HG02678 (cell line): ENCODE measurements at regions not wholly inside any gene's neighbourhood (a gene's known extent, or its start where the extent isn't known, plus 50 kb on each side); places are given as distances from the start of the nearest gene placed in this dataset.

Source experiments
- ATAC-seq: cut with Tn5 transposase; IDR thresholded peaks from one replicate; pipeline ENCODE4 v1.9.1; 2021; ENCODE audit warnings: mild to moderate bottlenecking, moderate library complexity; ENCODE audit not compliant: unreplicated experiment

DNA sequence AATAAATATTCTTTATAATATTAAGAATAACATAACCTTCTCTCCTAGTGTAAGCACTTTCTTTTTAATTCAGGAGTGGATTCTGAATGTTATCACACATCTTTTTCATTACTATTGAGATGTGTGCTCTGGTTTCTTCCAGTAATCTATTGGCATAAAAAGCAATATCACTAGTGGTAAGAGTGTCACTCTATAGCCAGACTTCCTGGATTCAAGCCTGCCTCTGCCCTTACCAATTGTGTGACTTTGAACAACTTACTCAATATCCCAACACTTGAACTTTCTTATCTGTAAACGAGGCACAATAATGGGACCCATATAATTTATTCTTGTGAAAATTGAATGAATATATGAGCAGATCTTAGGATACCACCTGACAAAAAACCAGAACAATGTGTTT lies 71.0 kb downstream of the SEM1 start:
- no peak for ATAC-seq

DNA sequence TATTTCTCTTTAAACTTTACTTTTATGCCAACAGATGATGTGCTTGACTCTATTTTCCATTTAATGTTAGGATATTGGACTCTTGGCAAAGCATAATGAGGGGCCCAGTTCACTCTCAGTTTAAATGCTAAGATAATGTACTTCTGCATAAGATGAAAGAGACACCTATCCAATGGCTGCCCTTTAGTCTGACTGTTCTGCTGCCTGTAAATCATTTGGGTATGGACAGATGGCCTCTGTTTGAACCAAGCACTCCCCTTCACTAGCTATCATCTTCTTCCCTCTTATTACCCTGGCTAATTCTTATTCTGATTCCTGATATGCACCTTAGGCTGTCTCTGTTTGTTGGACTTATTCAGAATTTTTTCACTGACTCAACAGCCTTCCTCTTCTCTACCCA lies 72.1 kb downstream of the SEM1 start:
- ATAC-seq, result no peak

DNA sequence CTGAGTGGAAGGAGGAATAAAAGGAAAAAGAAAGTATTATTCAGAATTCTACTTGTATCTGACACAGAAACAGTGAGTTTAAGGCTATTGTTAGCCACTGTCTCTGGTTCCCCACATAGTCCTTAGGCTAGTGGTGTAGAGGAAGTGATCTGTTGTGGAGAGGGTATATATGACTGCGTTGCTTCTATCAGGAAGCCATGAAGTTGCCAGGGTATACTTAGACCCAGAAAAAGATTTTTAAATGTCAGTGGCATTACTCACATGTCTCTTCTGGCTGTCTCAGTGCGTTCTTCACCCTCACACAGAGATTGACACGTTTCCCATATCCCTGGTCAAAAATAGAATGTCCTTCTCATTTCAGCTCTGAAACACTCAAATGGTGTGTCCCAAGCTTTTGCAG lies 72.7 kb downstream of the SEM1 start:
- no peak for ATAC-seq

DNA sequence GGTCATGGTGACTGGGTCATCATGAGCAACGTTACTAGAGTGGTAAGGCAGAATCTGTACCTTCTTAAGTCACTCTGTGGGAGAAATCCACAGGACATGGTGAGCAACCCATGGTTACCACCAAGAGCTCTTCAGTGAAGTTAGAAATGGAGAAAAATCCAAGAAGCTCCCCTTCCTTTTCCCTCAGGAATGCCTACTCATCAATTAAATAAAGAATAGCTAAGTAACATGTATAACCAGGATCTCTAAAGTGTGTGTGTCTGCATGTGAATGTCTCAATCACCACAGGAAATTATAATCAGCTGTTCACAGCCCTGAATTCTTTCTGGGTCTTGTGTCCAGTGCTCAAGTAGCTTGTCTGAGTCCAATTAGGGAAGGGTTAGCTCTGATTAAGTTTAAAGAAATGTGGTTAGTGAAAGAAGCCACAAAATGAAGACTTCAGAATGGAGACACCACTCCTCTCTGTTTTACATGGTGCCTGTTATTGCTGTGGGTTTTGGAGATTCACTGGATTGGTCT lies 73.2 kb downstream of the SEM1 start:
- no peak for ATAC-seq

DNA sequence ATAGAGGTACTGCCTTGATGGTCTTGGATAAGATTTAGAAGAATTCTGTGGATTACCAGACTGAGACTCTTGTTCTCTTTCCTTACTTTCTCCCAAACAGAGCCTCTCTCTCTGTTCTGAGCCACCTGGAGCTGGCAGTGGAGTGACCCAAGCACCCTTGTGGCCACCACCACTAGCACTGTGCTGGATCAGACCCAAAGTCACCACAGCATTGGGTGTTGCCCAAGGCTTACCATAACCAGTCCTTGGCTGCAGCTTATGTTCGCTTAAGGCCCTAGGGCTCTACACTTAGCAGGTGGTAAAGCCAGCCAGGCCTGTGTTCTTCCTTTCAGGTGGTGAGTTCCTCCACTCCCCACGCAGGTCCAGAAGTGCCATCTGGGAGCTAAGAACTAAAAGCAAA lies 79.8 kb downstream of the SEM1 start:
- no peak for ATAC-seq

DNA sequence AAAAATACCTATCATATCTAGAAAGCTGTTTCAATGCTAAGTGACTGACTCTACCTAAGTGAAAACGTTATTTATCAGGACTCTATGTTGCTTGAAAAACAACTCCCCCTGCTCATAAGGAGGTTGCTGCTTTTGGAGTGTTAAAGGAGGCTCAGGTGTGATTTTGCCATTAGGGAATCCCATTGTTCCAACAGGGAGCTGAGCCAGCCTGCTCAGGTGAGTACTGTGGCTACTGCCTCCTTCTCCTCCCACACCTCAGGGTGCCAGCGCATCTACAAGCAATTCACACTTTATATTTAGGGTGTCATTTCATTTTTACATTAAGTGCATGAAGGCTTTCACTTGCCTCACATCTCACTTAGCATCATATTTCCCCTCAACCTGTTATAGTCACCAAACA lies 84.7 kb downstream of the SEM1 start:
- no peak for ATAC-seq

DNA sequence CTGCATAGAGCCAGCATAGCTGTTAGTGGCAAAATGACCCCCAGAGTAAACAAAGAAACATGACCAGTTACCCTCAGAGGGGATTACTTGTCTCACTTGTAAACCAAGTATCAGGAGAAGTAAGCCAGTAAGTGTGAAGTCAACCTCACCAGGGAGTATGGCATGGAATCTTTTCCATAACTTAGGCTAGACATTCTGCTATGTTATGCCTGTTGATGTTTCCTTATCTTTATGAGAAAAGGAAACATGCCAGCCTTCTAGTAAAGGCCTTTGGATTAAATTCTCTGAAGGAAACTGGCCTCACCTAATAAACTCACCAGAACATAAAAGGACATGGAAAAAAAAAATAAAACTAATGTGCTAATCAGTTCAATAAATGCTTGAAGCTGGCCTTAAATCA lies 87.7 kb downstream of the SEM1 start:
- ATAC-seq, result no peak

DNA sequence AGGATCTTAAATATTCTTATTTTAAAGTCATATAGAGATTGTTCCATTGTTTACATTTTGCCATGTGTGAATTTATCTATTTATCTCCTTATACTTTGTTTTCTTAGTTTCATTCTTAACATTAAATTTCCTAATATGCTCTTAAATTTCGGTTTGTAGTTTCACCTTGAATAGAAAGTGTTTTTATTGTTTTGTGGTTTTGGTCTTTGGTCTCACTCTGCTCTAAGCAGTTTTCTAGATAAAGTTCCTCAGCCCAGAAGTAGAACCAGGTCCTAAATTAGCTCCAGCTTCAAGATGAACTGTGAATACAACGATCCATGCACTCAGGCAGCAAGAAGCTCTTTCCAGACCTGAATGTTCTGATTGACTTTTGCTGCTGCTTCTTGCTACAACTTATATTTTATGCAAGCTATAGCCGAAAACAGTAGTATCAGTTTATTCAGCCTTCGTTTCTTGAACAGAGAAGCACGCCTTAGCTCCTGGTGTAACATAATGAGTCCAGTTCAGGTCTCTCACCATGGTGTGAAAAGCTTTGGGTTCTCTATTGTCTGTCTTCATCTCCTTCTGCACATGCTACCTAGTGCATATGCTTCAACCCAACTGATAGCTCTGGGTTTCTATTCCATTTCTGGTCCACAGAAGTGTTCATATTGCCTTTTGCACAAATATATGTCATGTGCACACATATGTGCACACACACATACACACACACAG lies 95.3 kb downstream of the SEM1 start:
- peak; percentile 57 for ATAC-seq

DNA sequence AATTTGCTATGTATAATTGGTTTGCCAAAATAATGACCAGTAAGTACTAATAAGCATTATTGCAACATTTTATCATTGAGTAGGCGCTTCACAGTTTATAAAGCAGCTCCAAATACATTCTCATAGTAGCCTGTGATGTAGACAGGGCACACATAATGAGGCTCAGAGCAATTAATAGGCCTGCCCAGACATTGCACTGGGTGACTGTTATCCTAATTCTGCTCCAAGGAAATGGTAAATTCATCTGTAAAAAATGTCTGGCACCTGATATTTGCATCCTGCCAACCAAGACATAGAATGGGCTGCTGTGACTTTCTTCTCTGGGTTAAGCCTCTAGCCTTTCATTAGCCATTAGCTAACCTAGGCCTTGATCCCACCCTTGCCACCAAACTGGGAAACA lies 97.6 kb downstream of the SEM1 start:
- ATAC-seq, result no peak

DNA sequence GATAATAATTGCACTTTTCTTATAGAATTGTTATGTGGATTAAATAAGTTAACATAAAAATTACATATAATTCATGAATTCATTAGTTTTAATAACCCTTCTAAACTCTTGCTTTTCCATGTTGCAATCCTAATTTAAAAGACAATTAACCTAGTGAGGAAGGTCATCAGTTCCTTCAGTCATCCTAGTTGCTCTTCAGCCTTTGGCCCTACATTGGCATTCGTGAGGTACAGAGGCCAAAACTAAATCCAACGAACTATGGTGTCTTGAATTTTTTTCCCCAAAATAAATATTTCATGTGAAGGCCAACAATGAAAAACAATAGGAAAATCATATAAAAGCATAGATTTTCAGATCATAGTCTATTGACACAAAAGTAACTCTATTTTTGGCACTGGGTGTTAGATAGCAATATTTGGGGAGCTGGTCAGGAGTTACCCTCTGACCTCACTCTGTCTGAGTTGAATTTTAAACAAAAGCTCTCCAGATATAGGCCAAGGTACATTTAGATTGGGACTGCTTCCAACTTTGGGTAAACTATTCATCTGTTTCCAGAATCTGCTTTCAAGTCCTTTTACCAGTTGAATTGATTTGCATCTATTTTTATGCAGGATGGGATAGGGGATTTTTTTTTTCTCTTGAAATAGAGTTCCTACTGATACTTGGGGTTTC lies 104.5 kb downstream of the SEM1 start:
- ATAC-seq, result no peak

DNA sequence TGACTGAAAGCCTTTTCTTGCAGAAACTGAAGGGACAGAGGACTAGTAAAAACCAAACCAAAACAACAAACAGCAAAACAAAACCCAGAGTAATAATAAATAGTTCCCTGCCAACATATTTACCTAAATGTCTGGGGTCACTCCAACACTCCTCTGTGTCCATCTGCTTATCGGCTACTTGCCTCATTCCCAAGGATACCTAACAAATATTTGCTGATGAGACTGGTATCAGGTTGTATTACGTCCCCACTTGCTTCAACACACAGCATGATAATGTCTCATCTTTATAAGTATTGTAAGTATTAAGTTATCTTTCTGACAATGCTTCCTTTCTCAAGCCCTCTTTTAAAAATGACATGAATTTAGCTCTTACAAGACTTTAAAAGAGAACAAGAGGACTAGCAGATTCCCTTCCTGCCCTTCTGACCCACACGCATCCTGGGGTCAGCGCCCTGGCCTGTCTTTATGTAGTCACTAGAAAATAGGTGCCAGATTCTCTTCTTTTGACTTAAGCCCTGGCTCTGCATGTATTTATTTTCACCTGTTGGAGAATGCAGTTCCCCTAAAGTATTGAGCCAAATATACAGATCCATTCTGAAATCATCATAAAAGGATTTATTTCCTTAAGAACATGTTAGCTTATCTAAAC lies 110.2 kb downstream of the SEM1 start:
- ATAC-seq, result no peak

DNA sequence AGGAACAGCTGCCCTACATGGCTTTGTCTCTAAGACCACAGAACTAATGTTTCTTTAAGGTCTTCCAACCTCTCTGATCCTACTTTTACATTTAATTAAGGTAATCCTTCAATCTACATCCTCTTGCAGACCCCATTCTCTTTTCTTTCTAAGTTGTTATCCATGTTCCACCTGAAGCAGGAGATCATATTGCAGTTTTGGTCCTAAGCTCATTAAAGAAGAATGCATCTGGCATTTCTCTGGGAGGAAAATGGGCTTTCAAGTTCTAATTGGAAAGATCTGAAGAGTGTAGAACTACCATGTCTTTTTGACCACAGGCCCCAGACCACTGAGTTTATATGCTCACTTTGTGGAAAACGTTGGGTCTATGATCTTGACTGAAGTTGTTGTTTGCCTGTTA lies 111.2 kb downstream of the SEM1 start:
- no peak for ATAC-seq

DNA sequence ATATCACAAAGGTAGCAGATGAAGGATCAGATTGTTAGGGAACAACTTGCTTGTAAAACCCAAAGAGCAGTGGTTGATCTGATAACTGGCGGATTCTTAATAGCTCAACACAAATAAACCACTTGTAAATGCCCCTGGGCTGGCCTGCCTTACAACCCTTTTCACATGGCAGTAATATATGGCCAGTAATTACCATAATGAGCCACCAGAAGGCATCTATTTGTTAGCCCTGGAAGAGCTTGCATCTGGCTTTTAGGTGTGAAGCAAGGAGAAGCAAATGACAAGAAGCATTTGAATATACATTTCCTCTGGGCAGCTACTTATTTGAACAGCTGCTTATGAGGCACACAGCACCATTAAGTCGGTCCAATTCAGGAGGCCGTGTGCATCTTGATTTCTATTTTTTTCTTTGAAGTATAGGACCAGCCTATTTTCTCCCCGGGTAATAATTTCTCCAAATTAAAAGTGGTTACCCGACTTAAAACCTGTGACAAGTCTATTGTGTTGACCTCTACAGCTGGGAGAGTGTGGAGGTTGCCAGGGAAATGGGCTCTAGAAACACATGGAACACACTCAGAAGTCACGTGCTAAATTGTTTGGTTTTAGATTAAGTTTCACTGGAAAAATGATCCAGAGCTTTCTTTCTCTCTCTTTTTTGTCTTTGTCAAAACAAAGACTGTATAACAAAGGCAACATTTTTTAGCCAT lies 113.4 kb downstream of the SEM1 start:
- no peak for ATAC-seq

DNA sequence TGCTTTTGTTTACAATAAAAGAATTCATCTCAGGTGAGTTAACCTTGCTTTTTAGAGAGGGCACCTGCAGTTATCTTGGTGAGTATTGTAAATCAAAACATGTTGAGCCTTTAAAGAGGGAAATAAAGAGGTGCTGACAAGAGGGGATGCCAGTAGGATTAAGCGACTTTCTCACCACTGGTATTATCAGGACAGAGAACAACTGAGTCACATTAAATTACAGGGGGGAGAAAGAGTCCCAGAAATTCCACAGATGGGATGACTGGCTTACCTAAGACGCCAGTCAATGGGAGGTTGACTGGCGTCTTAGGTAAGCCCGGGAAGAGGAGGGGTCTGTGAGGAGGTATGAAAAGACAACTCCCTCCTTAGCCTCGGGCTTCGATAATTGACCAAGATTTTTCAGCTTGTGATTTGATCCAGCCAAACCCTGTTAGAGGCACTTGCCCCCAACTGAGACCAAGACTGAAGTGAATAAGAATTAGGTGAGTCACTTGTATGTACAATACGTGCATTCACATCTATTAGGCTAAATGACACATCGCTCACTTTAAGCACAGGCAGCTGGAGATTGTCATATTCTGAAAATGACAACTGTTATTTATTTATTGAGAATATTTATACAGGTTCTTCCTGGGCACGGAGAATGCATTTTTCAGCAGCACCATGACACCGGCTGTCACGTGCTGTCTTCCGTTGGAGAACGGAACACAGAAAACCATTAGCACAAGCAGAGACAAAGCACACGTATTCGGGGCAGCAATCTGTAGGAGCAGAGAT lies 117.6 kb downstream of the SEM1 start:
- ATAC-seq, result no peak

DNA sequence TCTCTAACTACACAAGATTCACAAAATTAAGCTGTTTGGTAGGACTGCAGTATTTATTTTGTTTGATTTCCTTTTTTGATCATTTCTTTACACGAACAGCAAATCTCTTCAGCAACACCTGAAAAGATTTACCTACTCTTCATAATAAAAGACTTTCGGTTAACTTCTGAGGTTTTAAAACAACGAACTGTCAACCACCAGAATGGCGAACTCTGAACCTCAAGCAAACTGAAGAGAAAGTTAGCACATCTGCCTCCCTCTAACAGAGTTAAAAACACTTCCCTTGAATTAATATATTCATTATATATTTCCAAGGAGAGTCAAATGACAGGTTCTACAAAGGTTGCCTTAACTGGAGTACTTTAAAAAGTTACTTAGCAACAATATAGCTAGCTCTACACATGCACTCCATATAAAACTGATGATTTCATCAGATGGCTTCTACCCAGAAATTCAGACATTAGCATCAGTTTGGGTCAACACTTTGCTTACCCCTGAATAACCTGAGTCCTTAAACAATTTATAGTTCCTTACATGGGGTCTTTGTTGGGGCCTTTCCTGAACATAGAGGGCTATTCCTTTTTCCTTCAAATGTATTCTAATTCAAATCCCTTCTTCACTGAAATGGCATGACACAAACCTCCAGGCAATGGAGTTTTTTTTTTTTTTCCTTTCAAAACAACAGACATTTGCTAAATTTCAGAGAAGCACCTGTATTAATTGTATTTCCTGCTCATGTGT lies 118.3 kb downstream of the SEM1 start:
- no peak for ATAC-seq

DNA sequence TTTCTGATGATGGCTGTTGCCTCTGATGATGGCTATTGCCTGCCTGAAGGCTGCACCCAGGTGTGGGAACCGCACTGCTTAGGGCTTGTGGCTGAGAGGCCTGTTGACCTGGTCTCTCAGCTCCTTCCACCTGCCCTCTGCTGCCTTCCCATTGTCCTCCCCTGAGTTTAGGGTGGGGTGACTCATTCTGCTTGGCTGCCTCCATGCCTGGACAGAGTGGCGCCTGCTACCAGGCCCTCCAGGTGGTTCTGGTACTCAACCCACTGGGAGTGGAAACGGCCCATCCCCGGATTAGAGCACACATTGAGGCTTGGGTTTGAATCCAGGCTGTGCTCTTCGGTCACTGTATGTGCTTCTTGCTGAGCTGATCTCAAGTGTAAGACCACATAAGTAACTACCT lies 120.6 kb downstream of the SEM1 start:
- ATAC-seq, result no peak

DNA sequence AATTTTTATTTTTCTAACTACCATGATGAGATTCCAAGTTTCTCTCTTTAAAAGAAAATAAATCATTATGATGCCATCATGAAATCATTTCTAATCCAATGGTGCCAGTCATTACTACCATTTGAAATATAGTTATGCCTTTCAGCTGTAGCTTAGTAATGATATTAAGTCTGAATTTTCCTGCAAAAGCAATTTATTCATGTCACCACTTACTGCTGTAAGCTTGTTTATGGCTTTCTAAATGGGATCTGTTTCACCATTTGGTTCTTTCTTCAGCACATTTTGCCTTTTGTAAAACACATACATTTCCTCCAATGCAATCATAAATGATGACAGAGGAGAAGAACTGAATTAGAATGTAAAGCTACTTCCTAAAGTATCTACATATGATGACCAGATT lies 130.5 kb downstream of the SEM1 start:
- no peak for ATAC-seq

DNA sequence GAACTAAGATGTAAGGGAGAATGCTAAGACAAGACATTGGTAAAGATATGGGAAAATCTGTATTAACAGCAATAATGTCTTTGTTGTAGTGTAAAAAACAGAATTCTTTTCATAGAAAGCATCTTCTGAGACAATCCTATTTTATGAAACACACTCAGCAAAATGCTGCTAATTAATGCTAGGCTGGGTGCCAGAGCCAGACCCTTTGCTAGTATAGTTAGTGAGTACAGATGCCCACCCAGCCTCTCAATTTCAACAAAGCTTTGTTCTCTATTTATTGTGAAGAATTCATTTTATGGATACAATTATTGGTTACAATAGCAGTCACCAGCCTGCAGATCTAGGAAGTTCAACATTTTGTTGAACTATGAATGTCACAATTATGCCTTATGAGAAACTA lies 131.0 kb downstream of the SEM1 start:
- ATAC-seq, result no peak

DNA sequence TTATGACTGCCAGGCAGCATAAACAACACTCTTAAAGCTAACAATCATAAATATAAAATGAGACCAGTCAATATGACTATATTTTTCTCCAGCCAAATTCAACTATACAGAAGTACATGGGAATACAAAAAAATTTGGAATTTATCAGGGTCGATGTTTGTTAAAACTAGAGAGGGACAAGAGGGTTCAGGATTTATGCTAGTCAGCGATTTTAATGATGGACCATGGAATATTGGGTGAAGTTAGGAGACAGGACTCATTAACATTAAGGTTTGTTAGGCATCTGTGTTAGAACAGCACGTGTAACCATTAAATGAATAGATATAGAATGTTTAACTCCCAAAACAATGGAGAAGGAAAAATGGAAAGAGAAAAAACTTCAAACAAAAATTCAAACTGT lies 146.2 kb downstream of the SEM1 start:
- ATAC-seq, result no peak

DNA sequence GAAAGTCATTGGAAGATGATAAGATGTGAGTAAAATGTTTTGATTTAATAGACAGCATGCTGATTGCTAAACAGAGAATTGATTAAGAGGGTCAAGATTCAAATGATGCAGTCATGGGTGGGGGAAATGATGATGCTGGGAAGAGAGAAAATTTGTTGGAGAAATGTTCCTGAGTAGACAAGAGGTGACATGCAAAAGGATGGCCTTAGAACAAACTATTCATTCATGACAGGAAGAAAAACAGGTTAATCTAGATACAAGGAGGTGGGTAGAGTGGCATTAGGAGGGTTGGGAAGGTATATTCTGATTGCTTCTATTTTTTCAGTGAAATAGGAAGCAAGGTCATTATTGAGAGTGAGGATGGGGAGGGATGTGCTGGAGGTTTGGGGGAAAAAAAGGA lies 146.7 kb downstream of the SEM1 start:
- ATAC-seq, result no peak
